ENCODE measurements at regions not wholly inside any gene's neighbourhood (a gene's known extent, or its start where the extent isn't known, plus 50 kb on each side); places are given as distances from the start of the nearest gene placed in this dataset.

- no peaks in the 10 kb centered on the region for H3K36me3 ChIP-seq (ENCODE audit: low read depth)
- H3K27ac ChIP-seq (ENCODE audit: poor library complexity, severe bottlenecking) = no peak overlapping the region
- no peaks in the 10 kb centered on the region for H3K9me3 ChIP-seq (ENCODE audit: severe bottlenecking)
- H3K4me1 ChIP-seq (ENCODE audit: insufficient read depth, poor library complexity, severe bottlenecking) = no peaks in the 10 kb centered on the region
- TF ChIP-seq, protein P1, sequence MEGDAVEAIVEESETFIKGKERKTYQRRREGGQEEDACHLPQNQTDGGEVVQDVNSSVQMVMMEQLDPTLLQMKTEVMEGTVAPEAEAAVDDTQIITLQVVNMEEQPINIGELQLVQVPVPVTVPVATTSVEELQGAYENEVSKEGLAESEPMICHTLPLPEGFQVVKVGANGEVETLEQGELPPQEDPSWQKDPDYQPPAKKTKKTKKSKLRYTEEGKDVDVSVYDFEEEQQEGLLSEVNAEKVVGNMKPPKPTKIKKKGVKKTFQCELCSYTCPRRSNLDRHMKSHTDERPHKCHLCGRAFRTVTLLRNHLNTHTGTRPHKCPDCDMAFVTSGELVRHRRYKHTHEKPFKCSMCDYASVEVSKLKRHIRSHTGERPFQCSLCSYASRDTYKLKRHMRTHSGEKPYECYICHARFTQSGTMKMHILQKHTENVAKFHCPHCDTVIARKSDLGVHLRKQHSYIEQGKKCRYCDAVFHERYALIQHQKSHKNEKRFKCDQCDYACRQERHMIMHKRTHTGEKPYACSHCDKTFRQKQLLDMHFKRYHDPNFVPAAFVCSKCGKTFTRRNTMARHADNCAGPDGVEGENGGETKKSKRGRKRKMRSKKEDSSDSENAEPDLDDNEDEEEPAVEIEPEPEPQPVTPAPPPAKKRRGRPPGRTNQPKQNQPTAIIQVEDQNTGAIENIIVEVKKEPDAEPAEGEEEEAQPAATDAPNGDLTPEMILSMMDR (IDR thresholded peaks at IDR 0.05; ENCODE audit: poor library complexity, severe bottlenecking) = no peak
- DNase-seq (ENCODE audit: low spot score) = no peak
- H3K4me3 ChIP-seq (ENCODE audit: severe bottlenecking) = no peak overlapping the region
- H3K27me3 ChIP-seq (ENCODE audit: insufficient read depth, poor library complexity, severe bottlenecking) = no peaks in the 10 kb centered on the region
- ATAC-seq (ENCODE audit: low read depth) = no peak
Observed at GRCh38 chr1:125080077-125080476, 3895.3 kb downstream of the SRGAP2C start.

DNA sequence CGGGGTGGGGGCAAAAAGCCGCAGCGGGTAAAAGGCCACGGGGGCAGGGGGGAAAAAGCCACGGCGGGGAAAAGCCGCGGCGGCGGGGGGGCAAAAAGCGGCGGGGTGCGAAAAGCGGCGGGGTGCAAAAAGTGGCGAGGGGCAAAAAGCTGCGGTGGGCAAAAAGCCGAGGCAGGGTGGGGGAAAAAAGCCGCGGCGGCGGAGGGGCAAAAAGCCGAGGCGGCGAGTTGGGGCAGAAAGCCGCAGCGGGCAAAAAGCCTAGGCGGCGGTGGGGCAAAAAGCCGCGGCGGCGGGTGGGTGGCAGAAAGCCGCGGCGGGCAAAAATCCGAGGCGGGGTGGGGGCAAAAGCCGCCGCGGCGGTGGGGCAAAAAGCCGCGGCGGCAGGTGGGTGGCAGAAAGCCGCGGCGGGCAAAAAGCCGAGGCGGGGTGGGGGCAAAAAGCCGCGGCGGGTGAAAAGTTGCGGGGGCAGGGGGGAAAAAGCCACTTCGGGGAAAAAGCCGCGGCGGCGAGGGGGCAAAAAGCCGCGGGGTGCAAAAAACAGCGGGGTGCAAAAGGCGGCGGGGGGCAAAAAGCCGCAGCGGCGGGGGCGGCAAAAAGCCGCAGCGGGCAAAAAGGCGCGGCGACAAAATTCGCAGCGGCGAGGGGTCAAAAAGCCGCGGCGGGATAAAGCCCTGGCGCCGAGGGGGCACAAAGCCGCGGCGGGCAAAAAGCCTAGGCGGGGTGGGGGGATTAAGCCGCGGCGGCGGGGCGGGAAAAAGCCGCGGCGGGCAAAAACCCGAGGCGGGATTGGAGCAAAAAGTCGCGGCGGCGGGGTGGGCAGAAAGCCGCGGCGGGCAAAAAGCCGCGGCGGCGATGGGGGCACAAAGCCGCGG is 3901.2 kb downstream of the SRGAP2C start:
- no peaks in the 10 kb centered on the region for H3K36me3 ChIP-seq (ENCODE audit: low read depth)
- H3K27me3 ChIP-seq (ENCODE audit: insufficient read depth, poor library complexity, severe bottlenecking) = no peaks in the 10 kb centered on the region
- H3K27ac ChIP-seq (ENCODE audit: poor library complexity, severe bottlenecking) = no peak overlapping the region
- DNase-seq (ENCODE audit: low spot score) (no peak), ATAC-seq (ENCODE audit: low read depth) (no peak)
- H3K4me1 ChIP-seq (ENCODE audit: insufficient read depth, poor library complexity, severe bottlenecking) = no peaks in the 10 kb centered on the region
- TF ChIP-seq, protein P1 (IDR thresholded peaks at IDR 0.05; ENCODE audit: poor library complexity, severe bottlenecking) = no peak
- no peak overlapping the region for H3K4me3 ChIP-seq (ENCODE audit: severe bottlenecking)
- peaks cover 2% of the 10 kb centered on the region for H3K9me3 ChIP-seq (ENCODE audit: severe bottlenecking)

GRCh38 chr1:125086611-125087010 is 3901.8 kb downstream of the SRGAP2C start:
- TF ChIP-seq, protein P1 (IDR thresholded peaks at IDR 0.05; ENCODE audit: poor library complexity, severe bottlenecking) = no peak
- H3K9me3 ChIP-seq (ENCODE audit: severe bottlenecking) = peaks cover 2% of the 10 kb centered on the region

GRCh38 chr1:125087247-125087646 is 3902.5 kb downstream of the SRGAP2C start:
- Histone ChIP-seq H3K4me1 (ENCODE audit: insufficient read depth, poor library complexity, severe bottlenecking) (no peaks in the 10 kb centered on the region), H3K27me3 (ENCODE audit: insufficient read depth, poor library complexity, severe bottlenecking) (no peaks in the 10 kb centered on the region), H3K4me3 (ENCODE audit: severe bottlenecking) (no peak overlapping the region), H3K9me3 (ENCODE audit: severe bottlenecking) (peaks cover 2% of the 10 kb centered on the region), H3K27ac (ENCODE audit: poor library complexity, severe bottlenecking) (no peak overlapping the region), H3K36me3 (ENCODE audit: low read depth) (no peaks in the 10 kb centered on the region)
- ATAC-seq (ENCODE audit: low read depth) (no peak), DNase-seq (ENCODE audit: low spot score) (peak; percentile 7)
- TF ChIP-seq, protein P1 (IDR thresholded peaks at IDR 0.05; ENCODE audit: poor library complexity, severe bottlenecking) = no peak

More at GRCh38 chr1:125086611-125087010, 3901.8 kb downstream of the SRGAP2C start:
- Histone ChIP-seq H3K27me3 (ENCODE audit: insufficient read depth, poor library complexity, severe bottlenecking) (no peaks in the 10 kb centered on the region), H3K4me3 (ENCODE audit: severe bottlenecking) (no peak overlapping the region), H3K27ac (ENCODE audit: poor library complexity, severe bottlenecking) (no peak overlapping the region), H3K36me3 (ENCODE audit: low read depth) (no peaks in the 10 kb centered on the region), H3K4me1 (ENCODE audit: insufficient read depth, poor library complexity, severe bottlenecking) (no peaks in the 10 kb centered on the region)
- ATAC-seq (ENCODE audit: low read depth) (no peak), DNase-seq (ENCODE audit: low spot score) (peak; percentile 15)

GRCh38 chr1:125087691-125088090 is 3902.9 kb downstream of the SRGAP2C start:
- Histone ChIP-seq H3K36me3 (ENCODE audit: low read depth) (no peaks in the 10 kb centered on the region), H3K27me3 (ENCODE audit: insufficient read depth, poor library complexity, severe bottlenecking) (no peaks in the 10 kb centered on the region), H3K27ac (ENCODE audit: poor library complexity, severe bottlenecking) (no peak overlapping the region), H3K9me3 (ENCODE audit: severe bottlenecking) (peaks cover 2% of the 10 kb centered on the region), H3K4me3 (ENCODE audit: severe bottlenecking) (no peak overlapping the region), H3K4me1 (ENCODE audit: insufficient read depth, poor library complexity, severe bottlenecking) (no peaks in the 10 kb centered on the region)
- DNase-seq (ENCODE audit: low spot score) = peak; percentile 25
- no peak for ATAC-seq (ENCODE audit: low read depth)
- TF ChIP-seq, protein P1 (IDR thresholded peaks at IDR 0.05; ENCODE audit: poor library complexity, severe bottlenecking) = no peak
